ENCODE measurements at regions not wholly inside any gene's neighbourhood (a gene's known extent, or its start where the extent isn't known, plus 50 kb on each side); places are given as distances from the start of the nearest gene placed in this dataset.
A peak's percentile ranks its signal among the peaks of the same experiment; 100 is the strongest.

GRCh38 chr3:182693723-182694122, 99.6 kb upstream of the ATP11B start:
- H3K27ac ChIP-seq (replicated peaks): peak overlapping the region; percentile 94
- H3K4me3 ChIP-seq (replicated peaks; ENCODE audit: insufficient read depth, low read length): no peak overlapping the region
- DNase-seq (ENCODE audit: low read depth in 1 of 2, low spot score in 1 of 2): no peak
- no peak for TF ChIP-seq GABPA (IDR thresholded peaks at IDR 0.05; ENCODE audit: low read depth)
- no peak for TF ChIP-seq REST (IDR thresholded peaks at IDR 0.05; ENCODE audit: insufficient replicate concordance, low read depth)
- no peak for TF ChIP-seq SPI1 (IDR thresholded peaks at IDR 0.05; ENCODE audit: borderline replicate concordance, low read depth)
- TF ChIP-seq CTCF (IDR thresholded peaks at IDR 0.05; ENCODE audit: insufficient read depth, low read length): no peak
- no peak for TF ChIP-seq POLR2AphosphoS5 (IDR thresholded peaks at IDR 0.05; ENCODE audit: low read depth)
- no peaks in the 10 kb centered on the region for H3K27me3 ChIP-seq (ENCODE audit: insufficient read depth, poor library complexity, severe bottlenecking)

- H3K27me3 ChIP-seq (ENCODE audit: insufficient read depth, poor library complexity, severe bottlenecking): no peaks in the 10 kb centered on the region
- H3K4me3 ChIP-seq (replicated peaks; ENCODE audit: insufficient read depth, low read length): no peak overlapping the region
- TF ChIP-seq SPI1 (IDR thresholded peaks at IDR 0.05; ENCODE audit: borderline replicate concordance, low read depth) (no peak), POLR2AphosphoS5 (IDR thresholded peaks at IDR 0.05; ENCODE audit: low read depth) (no peak), REST (IDR thresholded peaks at IDR 0.05; ENCODE audit: insufficient replicate concordance, low read depth) (no peak), GABPA (IDR thresholded peaks at IDR 0.05; ENCODE audit: low read depth) (no peak), CTCF (IDR thresholded peaks at IDR 0.05; ENCODE audit: insufficient read depth, low read length) (no peak)
- no peak overlapping the region for H3K27ac ChIP-seq (replicated peaks)
- DNase-seq (ENCODE audit: low read depth in 1 of 2, low spot score in 1 of 2): no peak
Observed at GRCh38 chr3:182696916-182697315, 96.4 kb upstream of the ATP11B start.

GRCh38 chr3:182697345-182697919, 95.9 kb upstream of the ATP11B start:
- Histone ChIP-seq H3K4me3 (replicated peaks; ENCODE audit: insufficient read depth, low read length) (no peak overlapping the region), H3K27me3 (ENCODE audit: insufficient read depth, poor library complexity, severe bottlenecking) (no peaks in the 10 kb centered on the region), H3K27ac (replicated peaks) (no peak overlapping the region)
- no peak for DNase-seq (ENCODE audit: low read depth in 1 of 2, low spot score in 1 of 2)
- TF ChIP-seq GABPA (IDR thresholded peaks at IDR 0.05; ENCODE audit: low read depth) (no peak), REST (IDR thresholded peaks at IDR 0.05; ENCODE audit: insufficient replicate concordance, low read depth) (no peak), POLR2AphosphoS5 (IDR thresholded peaks at IDR 0.05; ENCODE audit: low read depth) (no peak)

Data from HL-60 (cell line).